Panc1 (cell line): ENCODE measurements at regions not wholly inside any gene's neighbourhood (a gene's known extent, or its start where the extent isn't known, plus 50 kb on each side); places are given as distances from the start of the nearest gene placed in this dataset.

Experiments used
- ATAC-seq: fragments of 200-7000 bp; cut with Tn5 transposase; 2 replicates; pipeline ENCODE4 v1.9.1; 2020; ENCODE audit warnings: mild to moderate bottlenecking, moderate library complexity
- BruUV-seq: library from RNA; stranded (reverse); fragments of 400-500 nt; replicated peaks from 2 replicates; lab custom pipeline; 2021; lab: Mats Ljungman, UMichigan
- CTCF ChIA-PET: fragments of 300-600 bp; sonication (Branson Sonifier 250); formaldehyde crosslinking; loops from one replicate; lab custom pipeline; 2022; ENCODE audit warnings: antibody characterized with exemption; lab: Charles Lee
- POLR2A ChIA-PET: fragments of 300-600 bp; sonication (Branson Sonifier 250); formaldehyde crosslinking; loops from one replicate; lab custom pipeline; 2022; ENCODE audit warnings: antibody characterized with exemption; lab: Charles Lee
- DNase-seq: peaks from one replicate; pipeline ENCODE4 v3.0.0-alpha.2; 2010; ENCODE audit warnings: low read depth, low spot score
- H3K27ac ChIP-seq: 2 replicates; pipeline ENCODE4 v1.5.1; 2011; ENCODE audit warnings: mild to moderate bottlenecking, low read length, inconsistent platforms
- H3K27me3 ChIP-seq: fragments of 200-500 bp; sonication (Bioruptor generic); 2 replicates; pipeline ENCODE4 v1.6.0; 2014; ENCODE audit warnings: low read length, inconsistent platforms; ENCODE audit not compliant: control insufficient read depth, insufficient read depth
- H3K36me3 ChIP-seq: fragments of 200-500 bp; sonication (Bioruptor generic); 2 replicates; pipeline ENCODE4 v1.5.1; 2014; ENCODE audit warnings: inconsistent platforms, mild to moderate bottlenecking, low read length, moderate library complexity; ENCODE audit not compliant: control insufficient read depth, insufficient read depth
- H3K4me1 ChIP-seq: 2 replicates; pipeline ENCODE4 v1.5.1; 2011; ENCODE audit warnings: inconsistent platforms, mild to moderate bottlenecking, low read length, moderate library complexity; ENCODE audit not compliant: control insufficient read depth, insufficient read depth
- H3K4me3 ChIP-seq, 2 experiments: 2 replicates each; pipeline ENCODE4 v1.5.1; 2011 to 2012; ENCODE audit warnings: low read depth in 2 of 2, low read length in 2 of 2, mild to moderate bottlenecking in 2 of 2, inconsistent platforms in 1 of 2, moderate library complexity in 1 of 2
- H3K9me3 ChIP-seq: fragments of 200-500 bp; sonication (Bioruptor generic); 2 replicates; pipeline ENCODE4 v1.5.1; 2014; ENCODE audit warnings: low read depth, mild to moderate bottlenecking, inconsistent platforms, low read length, moderate library complexity; ENCODE audit not compliant: control insufficient read depth, insufficient read depth
- POLR2AphosphoS5 ChIP-seq: IDR thresholded peaks from 2 replicates; pipeline ENCODE4 v1.6.1; 2012; ENCODE audit warnings: mild to moderate bottlenecking, low read depth, low read length, moderate library complexity
- SIN3A ChIP-seq: IDR thresholded peaks from 2 replicates; pipeline ENCODE4 v1.6.1; 2012; ENCODE audit warnings: low read depth, mild to moderate bottlenecking, low read length, moderate library complexity, borderline replicate concordance; ENCODE audit not compliant: insufficient read depth
- TCF7L2 ChIP-seq: IDR thresholded peaks from 2 replicates; pipeline ENCODE4 v1.6.1; 2011; ENCODE audit warnings: mild to moderate bottlenecking, low read depth, low read length, inconsistent platforms
- in situ Hi-C: cut with HindIII; loops from 2 replicates; pipeline ENCODE4 v1.10.0; 2016; ENCODE audit warnings: low sequenced_read_pairs, low pct_unique_long_range_greater_than_20kb
- intact Hi-C: fragments of 100-400 bp; cut with micrococcal nuclease; formaldehyde crosslinking; loops from one replicate; pipeline ENCODE4 v1.10.0; 2022; ENCODE audit not compliant: unreplicated experiment
- TF ChIP-seq, protein P1 (sequence below): fragments of 450-650 bp; IDR thresholded peaks from 2 replicates; pipeline ENCODE4 v1.5.1; 2017; ENCODE audit warnings: mild to moderate bottlenecking
- TF ChIP-seq, protein P2 (sequence below), 2 experiments: IDR thresholded peaks; 2 replicates each; pipeline ENCODE4 v1.6.1; 2011 to 2012; ENCODE audit warnings: low read depth in 2 of 2, control low read depth in 1 of 2, low read length in 1 of 2, mild to moderate bottlenecking in 1 of 2, moderate library complexity in 1 of 2; ENCODE audit not compliant: insufficient read depth in 1 of 2

DNA sequence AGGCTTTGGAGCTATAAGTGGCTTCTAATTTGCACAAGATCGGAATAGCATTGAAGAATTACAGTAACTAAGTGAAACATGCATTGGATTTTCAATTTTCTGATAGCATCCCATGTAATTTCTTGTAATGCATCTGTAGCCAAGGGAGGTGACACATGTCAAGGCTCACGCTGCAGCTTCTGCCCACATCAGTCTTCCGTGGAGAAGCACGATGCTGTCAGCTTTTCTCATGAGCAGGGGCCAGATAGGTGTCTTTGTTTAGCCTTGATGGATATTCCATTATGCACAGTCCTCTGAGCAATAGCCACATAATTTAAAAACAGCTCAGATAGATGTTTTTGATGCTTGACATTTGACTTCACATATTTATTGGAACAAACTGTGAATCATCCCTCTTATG is 1046.9 kb upstream of the EEF2KMT start:
- TF ChIP-seq POLR2AphosphoS5 (no peak), TCF7L2 (no peak), SIN3A (no peak)
- TF ChIP-seq, protein P1, sequence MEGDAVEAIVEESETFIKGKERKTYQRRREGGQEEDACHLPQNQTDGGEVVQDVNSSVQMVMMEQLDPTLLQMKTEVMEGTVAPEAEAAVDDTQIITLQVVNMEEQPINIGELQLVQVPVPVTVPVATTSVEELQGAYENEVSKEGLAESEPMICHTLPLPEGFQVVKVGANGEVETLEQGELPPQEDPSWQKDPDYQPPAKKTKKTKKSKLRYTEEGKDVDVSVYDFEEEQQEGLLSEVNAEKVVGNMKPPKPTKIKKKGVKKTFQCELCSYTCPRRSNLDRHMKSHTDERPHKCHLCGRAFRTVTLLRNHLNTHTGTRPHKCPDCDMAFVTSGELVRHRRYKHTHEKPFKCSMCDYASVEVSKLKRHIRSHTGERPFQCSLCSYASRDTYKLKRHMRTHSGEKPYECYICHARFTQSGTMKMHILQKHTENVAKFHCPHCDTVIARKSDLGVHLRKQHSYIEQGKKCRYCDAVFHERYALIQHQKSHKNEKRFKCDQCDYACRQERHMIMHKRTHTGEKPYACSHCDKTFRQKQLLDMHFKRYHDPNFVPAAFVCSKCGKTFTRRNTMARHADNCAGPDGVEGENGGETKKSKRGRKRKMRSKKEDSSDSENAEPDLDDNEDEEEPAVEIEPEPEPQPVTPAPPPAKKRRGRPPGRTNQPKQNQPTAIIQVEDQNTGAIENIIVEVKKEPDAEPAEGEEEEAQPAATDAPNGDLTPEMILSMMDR: no peak
- TF ChIP-seq, protein P2, sequence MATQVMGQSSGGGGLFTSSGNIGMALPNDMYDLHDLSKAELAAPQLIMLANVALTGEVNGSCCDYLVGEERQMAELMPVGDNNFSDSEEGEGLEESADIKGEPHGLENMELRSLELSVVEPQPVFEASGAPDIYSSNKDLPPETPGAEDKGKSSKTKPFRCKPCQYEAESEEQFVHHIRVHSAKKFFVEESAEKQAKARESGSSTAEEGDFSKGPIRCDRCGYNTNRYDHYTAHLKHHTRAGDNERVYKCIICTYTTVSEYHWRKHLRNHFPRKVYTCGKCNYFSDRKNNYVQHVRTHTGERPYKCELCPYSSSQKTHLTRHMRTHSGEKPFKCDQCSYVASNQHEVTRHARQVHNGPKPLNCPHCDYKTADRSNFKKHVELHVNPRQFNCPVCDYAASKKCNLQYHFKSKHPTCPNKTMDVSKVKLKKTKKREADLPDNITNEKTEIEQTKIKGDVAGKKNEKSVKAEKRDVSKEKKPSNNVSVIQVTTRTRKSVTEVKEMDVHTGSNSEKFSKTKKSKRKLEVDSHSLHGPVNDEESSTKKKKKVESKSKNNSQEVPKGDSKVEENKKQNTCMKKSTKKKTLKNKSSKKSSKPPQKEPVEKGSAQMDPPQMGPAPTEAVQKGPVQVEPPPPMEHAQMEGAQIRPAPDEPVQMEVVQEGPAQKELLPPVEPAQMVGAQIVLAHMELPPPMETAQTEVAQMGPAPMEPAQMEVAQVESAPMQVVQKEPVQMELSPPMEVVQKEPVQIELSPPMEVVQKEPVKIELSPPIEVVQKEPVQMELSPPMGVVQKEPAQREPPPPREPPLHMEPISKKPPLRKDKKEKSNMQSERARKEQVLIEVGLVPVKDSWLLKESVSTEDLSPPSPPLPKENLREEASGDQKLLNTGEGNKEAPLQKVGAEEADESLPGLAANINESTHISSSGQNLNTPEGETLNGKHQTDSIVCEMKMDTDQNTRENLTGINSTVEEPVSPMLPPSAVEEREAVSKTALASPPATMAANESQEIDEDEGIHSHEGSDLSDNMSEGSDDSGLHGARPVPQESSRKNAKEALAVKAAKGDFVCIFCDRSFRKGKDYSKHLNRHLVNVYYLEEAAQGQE (IDR thresholded peaks at IDR 0.05; ENCODE audit: insufficient read depth in 1 of 2, low read depth in 2 of 2, low read length in 1 of 2): no peak
- Histone ChIP-seq H3K4me1 (no peaks in the 10 kb centered on the region), H3K36me3 (no peaks in the 10 kb centered on the region), H3K27me3 (no peaks in the 10 kb centered on the region), H3K4me3 (no peak overlapping the region), H3K9me3 (no peaks in the 10 kb centered on the region), H3K27ac (no peak overlapping the region)
- intact Hi-C loops (no loop called here), in situ Hi-C loops (no loop called here)
- POLR2A ChIA-PET: no interaction called here
- DNase-seq: no peak
- ATAC-seq: no peak
- CTCF ChIA-PET: no interaction called here
- no TSS peak for BruUV-seq

DNA sequence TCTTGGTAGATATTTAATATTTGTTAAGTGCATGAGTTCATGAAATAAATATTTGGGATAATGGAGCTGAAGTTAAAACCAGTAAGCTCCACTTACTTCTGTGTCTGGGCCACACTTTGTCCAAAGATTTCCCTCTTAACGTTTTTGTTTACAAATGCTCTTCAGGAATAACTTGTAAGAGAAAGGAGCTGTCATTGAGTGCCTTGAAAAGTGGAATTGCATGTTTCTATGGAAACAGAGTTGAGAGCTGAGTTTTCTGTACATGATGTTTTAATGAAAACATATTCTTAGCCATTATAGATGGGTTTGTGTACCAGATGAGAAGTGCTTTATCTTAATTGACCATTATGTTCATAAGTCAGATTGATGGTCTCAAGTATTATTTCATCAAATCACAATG is 1045.4 kb upstream of the EEF2KMT start:
- in situ Hi-C loops: no loop called here
- Histone ChIP-seq H3K9me3 (no peaks in the 10 kb centered on the region), H3K27ac (no peak overlapping the region), H3K36me3 (no peaks in the 10 kb centered on the region), H3K27me3 (no peaks in the 10 kb centered on the region), H3K4me3 (no peak overlapping the region), H3K4me1 (no peaks in the 10 kb centered on the region)
- no peak for ATAC-seq
- ChIA-PET CTCF (no interaction called here), POLR2A (no interaction called here)
- DNase-seq: no peak
- BruUV-seq: no TSS peak
- no peak for TF ChIP-seq SIN3A
- no peak for TF ChIP-seq POLR2AphosphoS5
- TF ChIP-seq TCF7L2: no peak
- TF ChIP-seq, protein P1: no peak
- TF ChIP-seq, protein P2 (IDR thresholded peaks at IDR 0.05; ENCODE audit: insufficient read depth in 1 of 2, low read depth in 2 of 2, low read length in 1 of 2): no peak
- intact Hi-C loops: no loop called here
